HG03060 (cell line): ENCODE measurements at regions not wholly inside any gene's neighbourhood (a gene's known extent, or its start where the extent isn't known, plus 50 kb on each side); places are given as distances from the start of the nearest gene placed in this dataset.
A peak's percentile ranks its signal among the peaks of the same experiment; 100 is the strongest.

Experiments used
- ATAC-seq: cut with Tn5 transposase; IDR thresholded peaks from one replicate; pipeline ENCODE4 v1.9.1; 2021; ENCODE audit warnings: low read depth, moderate number of reproducible peaks; ENCODE audit not compliant: unreplicated experiment

DNA sequence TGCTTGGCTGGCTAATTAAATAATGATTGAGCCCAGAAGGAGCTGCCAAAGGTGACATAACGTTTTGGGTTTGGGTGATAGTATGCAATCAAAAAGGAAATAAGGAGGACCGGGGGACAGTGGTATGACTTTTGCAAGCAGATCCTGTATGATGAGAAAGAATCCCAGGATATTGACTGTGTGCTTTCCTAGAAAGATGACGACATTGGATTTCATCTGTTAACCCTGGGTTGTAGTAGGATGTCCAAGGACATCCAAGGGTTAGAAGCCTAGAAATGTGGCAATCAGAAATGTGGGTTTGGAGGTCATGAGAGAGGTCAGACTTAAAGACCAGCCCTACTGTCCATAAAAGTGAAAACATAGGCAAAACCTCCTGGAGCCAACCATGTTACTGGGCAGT lies 50.3 kb upstream of the HMHB1 start:
- ATAC-seq: no peak

DNA sequence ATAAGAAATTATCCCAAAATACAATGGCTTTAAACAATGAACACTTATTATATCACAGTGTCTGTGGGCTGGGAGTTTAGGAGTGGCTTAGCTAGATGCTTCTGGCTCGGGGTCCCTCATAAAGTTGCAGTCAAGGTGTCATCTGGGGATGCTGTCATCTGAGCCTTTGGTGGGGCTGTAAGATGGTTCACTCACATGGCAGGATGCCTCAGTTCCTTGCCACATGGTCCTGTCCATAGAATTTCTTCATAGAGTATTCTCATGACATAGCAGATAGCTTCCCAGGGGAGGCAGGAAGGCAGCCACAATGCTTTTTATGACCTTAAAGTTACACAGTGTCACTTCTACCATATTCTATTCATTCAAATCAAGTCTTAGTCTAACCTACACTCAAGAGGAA lies 51.2 kb upstream of the HMHB1 start:
- ATAC-seq: no peak

- ATAC-seq: no peak
Measured at GRCh38 chr5:143760131-143760505, 51.8 kb upstream of the HMHB1 start.

- ATAC-seq: no peak
Measured at GRCh38 chr5:143759396-143760130, 52.4 kb upstream of the HMHB1 start.

- peak; percentile 59 for ATAC-seq
Measured at GRCh38 chr5:143758750-143759149, 53.2 kb upstream of the HMHB1 start.

DNA sequence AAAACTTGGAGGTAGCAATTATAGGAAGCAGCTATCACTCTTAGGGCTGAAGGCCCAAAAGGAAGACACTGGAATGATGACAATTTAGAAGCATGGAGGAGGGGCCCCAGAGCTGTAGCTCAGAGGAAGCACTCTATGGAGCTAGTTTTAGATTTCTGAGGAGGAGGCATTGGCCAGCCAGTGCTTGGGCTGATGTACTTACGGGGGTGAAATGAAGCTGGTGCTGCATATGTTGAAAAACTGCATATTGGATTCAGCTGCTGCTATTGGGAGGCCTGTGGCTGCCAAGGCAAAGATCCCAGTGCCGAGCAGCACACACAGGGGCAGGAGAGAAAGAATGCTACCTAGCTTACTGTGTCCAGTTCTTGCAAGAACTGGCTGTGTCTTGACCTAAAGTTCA lies 53.9 kb upstream of the HMHB1 start:
- no peak for ATAC-seq

- no peak for ATAC-seq
Measured at GRCh38 chr5:143757116-143757515, 54.8 kb upstream of the HMHB1 start.

GRCh38 chr5:143755966-143756365 lies 56.0 kb upstream of the HMHB1 start:
- ATAC-seq: no peak

DNA sequence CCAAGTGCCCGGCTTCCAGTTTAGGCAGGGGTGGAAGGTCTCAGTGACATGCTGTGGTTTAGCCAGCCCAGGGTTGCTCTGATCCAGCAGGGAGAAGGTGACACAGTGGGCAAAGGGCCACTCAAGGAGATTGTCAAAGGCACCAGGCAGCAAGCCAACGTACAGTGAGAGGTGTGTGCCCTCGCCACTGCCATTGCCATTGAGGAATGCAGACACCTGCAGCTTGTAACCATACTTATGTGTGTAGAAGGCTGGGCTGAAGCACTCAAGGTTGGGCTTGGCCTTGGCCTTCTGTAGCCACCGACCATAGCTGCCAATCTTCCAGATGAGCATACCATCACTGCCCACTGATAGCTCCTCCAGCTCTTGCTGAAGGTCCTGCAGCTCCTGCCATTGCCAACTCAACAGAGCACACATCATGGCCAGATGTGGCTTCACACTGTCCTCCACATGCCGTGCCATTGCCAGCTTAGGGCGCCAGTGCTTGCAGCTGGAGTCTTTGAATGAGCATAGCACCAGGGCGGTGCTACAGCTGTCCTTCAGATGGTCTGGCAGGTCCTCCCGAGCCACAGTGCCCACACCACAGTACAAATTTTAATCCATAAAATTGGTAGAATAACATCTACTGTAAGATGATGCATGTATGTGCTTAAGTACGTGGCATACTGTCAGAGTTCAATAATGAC lies 59.7 kb upstream of the HMHB1 start:
- ATAC-seq: no peak

DNA sequence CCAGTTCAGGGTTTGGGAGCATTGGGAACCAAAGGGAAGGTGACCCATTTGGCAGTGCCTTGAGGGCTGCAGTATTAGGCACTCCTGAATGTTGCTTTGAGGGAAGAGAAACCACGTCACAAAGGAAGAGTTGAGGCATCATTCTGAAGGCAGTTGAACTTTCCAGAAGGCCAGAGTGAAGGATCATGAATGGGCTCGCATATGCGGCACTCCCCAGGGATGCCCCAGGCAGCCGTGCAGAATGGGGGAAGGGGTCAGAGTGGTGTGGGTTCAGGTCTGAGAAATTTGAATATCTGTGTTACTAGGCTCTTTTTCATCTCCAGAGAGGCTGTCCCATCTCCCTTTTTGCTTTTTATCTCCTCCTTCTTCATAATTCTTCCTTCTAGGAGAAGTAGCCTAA lies 60.6 kb upstream of the HMHB1 start:
- ATAC-seq: no peak

GRCh38 chr5:143749581-143750205 lies 62.3 kb upstream of the HMHB1 start:
- ATAC-seq: no peak

GRCh38 chr5:143748516-143748915 lies 63.4 kb upstream of the HMHB1 start:
- no peak for ATAC-seq

- ATAC-seq: no peak
Measured at GRCh38 chr5:143742951-143743350, 69.0 kb upstream of the HMHB1 start.

DNA sequence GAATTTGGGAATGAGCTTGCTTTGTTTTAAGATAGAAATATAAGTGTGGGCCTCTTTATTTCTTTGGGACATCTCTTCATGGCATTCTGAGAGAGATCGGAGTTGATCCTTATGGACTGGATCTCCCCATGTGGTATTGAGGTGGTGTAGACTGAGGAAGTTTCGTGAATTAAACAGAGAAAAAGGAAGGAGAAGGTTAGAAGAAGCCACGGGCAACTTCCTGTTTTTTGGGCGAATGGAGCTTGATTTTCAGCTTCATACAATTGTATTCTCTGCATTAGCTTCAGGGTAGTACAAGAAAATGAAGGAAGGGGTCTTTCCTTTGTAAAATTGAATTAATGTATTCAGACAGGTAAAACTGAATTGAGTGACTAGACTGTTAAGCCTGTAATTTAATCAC lies 70.5 kb upstream of the HMHB1 start:
- no peak for ATAC-seq

DNA sequence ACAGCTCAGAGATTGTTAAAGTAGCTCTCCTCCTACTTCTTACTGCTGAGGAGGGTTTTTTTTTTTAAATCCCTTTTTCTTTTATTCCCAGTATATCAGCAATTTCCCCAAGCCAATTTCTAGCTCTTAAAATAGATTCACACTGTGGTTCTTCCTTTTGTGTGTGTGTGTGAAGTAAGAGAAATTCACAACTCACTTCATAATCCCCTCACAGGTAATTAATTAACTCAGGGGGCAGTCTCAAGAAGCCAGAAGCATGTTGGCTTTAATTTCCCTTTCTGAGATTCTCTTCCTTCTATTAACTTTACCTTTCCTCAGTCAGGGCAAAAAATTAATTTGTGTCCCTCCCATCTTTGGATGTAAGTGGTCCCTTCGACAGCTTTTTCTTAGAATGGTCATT lies 71.0 kb upstream of the HMHB1 start:
- ATAC-seq: no peak

GRCh38 chr5:143739746-143740145 lies 72.2 kb upstream of the HMHB1 start:
- no peak for ATAC-seq

DNA sequence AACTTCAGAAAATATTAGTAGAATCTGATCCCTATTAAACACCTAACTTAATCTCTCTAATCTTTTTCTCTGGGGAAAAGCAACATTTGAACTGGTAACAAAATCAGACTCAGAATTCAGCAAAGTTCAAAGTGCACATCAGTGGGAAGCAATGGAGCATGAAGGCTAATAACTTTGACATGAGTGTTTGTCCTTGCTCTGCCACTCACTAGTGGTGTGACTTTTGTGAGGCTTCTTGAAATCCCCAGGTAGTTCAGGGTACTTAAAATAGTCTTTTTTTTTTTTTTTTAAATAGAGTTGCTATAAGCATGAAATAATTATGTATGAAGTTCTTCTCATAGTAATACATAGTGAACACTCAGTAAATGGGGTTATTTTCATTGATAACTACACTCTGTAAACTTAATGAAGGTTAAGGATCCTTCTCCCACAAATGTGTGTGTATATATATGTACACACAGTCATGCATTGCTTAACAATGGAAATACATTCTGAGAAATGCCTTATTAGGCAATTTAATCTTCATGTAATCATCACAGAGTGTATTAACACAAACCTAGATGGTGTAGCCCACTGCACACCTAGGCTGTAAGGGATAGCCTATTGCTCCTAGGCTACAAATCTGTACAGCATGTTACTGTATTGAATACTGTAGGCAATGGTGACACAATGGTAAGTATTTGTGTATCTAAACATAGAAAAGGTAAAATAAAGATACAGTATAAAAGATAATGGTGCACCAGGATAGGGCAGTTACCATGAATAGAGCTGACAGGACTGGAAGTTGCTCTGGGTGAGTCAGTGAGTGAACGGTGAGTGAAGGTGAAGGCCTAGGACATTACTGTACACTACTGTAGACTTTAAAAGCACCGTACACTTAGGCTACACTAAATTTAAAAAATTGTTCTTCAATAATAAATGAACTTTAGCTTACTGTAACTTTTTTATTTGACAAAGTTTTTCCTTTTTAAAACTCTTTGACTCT lies 73.3 kb upstream of the HMHB1 start:
- ATAC-seq: no peak

GRCh38 chr5:143737062-143737461 lies 74.9 kb upstream of the HMHB1 start:
- ATAC-seq: no peak

GRCh38 chr5:143734456-143734780 lies 77.5 kb upstream of the HMHB1 start:
- ATAC-seq: no peak

- ATAC-seq: no peak
Measured at GRCh38 chr5:143733665-143734455, 78.1 kb upstream of the HMHB1 start.
